ENCODE measurements at regions not wholly inside any gene's neighbourhood (a gene's known extent, or its start where the extent isn't known, plus 50 kb on each side); places are given as distances from the start of the nearest gene placed in this dataset.
"Not testable (repeated sequence)": the region's sequence is repeated elsewhere in the genome, so short reads cannot be mapped to it uniquely, and the experiment has no call there.

DNA sequence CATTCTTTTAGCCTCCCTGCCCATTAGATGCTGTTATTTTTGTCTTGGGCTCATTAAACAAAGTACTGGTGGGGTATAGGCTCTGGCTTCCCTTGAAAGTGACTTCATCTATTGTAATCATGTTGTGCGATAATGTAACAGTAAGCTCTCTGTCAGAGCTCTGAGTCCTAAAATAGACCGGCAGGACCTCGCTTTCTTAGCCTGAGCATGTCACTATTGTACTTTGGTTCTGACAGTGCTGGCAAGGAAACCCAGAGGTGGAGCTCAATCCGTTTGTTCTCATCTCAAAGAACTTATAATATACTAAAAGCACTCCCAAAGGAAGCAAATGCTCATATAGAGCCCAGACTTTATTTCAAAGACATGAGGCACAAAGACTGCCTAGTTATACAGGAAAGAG, 339.1 kb upstream of the CCNH start:
- DNase-seq (ENCODE audit: low read depth): no peak

DNA sequence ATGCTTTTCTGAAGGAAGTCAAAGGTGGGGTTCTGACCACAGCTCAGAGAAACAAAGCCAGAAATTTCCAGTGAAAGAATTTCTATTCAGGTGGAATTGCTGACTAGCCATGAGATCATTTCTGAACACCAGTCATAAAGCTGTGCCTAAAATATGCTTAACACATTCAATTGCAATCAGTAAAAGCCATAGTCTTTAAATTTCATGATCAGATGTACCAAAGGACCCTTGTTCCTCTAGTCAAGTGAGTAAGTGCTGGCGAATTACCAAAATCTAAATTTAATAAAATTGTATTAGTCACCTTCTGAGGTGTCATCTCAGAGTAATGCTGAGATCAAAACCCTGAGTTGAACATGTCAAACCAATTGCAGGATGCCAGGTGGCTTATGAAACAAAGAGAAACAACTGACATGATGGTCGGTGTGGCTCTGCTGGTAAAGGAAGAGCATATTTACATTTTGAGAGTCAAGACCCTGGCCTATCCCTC, 334.2 kb upstream of the CCNH start:
- no peak for DNase-seq (ENCODE audit: low read depth)

DNA sequence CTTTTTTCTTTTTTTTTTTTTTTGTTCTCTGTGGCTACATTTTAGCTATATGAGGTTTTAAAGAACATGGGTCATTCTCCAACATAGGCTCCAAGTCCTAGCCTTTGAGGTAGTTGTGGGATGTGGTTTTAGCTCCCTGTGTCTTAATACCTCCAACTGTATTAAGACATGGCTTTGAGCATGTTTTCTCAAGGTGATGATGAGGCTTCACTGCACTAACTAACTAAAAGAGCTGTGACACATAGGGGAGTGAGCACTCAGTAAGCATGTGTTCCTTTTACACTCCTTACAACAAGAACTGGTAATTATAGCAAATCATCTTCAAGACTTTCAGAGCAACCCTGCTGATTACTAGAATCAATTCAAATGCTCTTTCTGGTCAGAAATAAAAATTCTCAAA, 333.6 kb upstream of the CCNH start:
- DNase-seq (ENCODE audit: low read depth): no peak

DNA sequence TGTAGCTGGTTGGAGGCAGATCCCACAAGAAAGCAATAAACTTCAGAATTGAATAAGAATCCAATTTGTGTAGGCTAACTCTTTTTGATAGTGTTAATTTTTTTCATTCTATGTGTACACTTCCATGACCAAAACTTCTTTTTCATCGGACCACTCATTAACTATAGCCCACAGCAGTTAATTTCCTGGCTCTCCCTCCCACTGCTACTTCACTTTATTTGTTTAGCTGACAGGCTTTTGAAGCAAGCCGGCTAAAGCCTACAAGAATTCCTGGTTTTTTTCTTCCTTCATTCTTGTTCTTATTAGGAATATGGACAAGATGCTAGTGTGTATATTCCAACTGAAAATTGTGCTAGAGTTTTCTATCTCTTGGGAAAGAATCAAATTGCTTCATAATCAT, 329.2 kb upstream of the CCNH start:
- DNase-seq (ENCODE audit: low read depth): no peak

DNA sequence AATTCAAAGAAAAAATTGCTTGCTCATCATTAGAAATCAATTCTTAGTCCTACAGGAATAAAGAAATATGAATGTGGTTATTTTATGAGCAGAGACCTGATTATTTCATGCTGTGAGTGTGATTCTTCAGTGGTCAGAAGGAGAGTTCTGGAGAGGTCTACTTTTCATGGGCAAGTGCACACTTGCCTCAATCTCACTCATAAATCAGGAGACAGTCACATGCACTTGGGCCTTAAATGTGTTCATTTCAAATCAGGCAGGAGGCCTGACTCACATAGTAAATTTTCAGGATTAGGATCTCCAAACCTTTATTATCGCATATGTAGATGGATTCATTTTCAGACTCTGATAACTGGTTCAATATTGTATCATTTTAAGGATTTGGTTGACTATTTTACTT, 323.2 kb upstream of the CCNH start:
- no peak for DNase-seq (ENCODE audit: low read depth)

DNA sequence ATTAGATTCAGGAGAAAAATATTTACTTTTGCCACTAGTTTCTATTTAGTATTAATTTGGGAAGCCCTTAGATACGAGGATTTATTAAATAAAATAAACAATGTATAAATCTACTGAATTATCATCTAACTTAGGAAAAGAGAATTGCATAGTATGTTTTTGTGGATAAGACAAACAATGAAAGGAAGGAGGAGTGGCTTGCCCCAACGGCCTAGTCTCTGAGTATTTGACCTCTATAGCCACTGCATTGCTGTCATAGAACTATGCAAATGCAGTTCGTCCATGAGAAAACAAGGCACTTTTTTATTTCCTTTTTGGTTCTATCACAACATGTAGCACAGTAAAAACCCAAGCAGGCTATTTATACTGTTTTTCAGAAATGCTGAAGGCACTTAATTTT, 321.2 kb upstream of the CCNH start:
- DNase-seq (ENCODE audit: low read depth): no peak

DNA sequence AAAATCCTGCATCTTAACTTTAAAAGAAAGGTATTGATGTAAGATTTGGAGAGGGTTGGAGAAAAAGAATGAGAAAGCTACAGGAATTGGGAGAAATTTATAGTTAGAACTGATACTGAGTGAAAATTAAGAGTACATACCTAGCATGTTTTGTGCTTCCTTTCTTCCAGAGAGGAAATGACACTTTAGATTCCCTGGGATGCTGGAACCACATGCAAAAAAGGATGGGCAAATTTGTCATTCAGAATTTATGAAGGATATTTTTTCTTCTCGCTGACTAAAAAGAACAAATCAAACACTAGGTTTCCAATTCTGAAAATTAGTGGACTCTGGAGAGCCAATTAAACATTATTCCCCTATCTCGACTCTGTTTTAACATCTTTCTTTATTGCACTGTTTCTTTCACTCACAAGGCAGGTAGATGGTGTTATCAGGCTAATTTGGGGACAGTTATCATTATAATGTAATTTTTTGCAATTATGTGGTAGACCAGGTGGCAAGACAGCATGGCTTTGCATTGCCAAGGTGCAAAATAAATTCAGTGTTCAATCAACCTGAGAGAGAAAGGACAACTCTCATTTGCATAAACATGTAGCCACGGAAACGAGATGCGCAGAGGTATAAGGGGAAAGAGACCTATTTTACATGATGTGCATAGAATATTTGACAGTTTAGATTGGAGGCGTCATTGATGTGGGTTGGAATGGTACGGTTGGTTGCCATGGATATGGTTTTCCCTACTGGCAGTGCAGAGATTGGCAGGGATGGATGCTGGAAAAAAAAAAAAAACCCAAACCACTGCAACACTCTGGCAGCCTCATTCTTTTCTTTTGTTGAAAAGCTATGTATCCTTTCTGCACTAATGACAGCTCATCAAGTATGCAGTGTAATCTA, 320.4 kb upstream of the CCNH start:
- DNase-seq (ENCODE audit: low read depth): no peak

DNA sequence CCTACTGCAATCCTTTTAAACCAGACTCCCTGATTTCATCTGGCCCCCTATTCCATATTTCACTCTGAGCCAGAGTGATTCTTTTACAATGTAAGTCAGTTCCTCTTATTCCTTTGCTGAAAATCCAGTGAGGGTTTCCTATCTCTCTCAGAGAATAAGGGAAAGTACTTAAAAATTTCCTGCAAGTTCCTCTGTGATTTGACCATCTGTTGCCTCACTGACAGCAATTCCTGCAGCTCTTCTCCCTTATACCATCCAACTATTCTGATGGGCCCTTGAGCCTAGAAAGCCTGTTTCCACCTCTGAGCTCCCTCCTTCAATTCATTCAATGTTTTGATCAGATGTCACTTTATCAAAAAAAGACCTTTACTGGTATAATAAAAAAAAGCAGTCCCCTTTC, 317.1 kb upstream of the CCNH start:
- DNase-seq (ENCODE audit: low read depth): no peak

DNA sequence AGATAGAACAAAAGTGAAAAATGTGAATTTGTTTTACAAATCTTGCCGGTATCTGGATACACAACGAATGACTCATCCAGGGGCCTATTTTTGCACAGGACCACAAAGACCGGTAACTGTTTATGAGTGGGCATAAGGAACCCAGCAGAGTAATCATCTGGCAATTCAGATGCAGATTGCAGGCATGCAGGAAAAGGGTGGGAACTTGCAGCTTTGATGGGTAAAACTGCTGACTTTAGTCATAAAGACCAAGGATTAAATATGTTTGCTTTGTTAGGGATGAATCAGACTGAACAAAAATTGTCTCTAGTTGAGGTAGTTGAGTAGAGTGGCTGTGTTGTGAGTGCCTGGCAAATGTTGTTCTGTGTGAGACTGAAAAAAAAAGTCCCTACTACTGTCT, 309.6 kb upstream of the CCNH start:
- DNase-seq (ENCODE audit: low read depth): no peak

DNA sequence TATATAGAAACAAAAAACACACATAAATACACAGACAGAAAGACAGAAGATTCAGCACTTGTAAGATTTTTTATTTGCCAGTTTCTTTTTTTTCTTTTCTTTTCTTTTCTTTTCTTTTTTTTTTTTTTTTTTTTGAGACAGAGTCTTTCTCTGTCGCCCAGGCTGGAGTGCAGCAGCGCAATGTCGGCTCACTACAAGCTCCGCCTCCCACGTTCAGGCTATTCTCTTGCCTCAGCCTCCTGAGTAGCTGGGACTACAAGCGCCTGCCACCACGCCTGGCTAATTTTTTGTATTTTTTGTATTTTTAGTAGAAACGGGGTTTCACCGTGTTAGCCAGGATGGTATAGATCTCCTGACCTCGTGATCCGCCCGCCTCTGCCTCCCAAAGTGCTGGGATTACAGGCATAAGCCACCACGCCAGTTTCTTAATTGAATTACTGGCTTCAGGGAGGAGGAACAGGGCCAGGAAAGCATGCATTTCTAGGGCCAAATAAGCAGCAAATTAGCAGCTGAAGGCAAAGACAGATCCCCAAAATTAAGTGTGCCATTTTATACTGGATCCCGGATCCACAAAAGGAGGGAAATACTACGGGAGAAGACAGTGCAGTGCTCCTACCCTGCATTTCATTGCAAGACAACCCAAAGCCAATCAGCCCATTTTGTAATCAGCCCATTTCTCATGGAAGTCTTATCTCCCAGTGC, 305.6 kb upstream of the CCNH start:
- not testable (repeated sequence) for DNase-seq (ENCODE audit: low read depth)

DNA sequence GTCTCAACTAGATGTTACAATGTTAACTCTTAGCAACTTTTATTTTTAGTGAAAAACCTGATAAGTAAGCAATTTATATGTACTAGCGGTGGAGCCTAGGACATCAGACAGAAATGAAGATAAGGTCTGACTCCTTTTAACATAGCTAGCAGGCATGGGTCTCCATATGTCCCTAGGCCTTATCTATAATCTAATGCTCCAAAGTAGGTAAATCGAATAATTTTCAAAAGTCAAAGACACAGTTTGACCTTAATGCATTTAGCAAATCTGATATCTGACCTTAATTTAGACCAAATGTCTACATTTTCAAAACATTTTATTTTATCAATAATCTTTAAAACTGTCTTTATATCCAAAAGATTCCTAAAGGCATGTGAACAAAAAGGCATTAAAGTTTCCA, 305.0 kb upstream of the CCNH start:
- no peak for DNase-seq (ENCODE audit: low read depth)

DNA sequence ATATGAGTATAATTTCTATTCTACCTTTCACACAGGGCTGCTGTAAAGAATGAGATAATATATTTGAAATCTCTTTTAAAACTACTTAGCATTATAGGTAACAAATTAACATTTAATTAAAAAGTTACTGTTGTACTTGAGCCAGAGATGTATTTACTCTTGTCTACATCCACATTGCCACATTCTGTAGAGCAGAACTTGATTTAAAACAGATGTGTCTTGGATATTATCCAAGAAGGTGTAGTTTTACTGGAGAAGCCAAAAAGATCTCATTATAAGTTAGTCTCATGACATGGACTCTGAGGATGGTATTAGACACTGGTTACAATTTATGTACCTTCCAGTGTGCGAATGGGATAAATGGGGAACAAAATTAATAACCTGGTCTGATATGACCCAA, 293.1 kb upstream of the CCNH start:
- no peak for DNase-seq (ENCODE audit: low read depth)

DNA sequence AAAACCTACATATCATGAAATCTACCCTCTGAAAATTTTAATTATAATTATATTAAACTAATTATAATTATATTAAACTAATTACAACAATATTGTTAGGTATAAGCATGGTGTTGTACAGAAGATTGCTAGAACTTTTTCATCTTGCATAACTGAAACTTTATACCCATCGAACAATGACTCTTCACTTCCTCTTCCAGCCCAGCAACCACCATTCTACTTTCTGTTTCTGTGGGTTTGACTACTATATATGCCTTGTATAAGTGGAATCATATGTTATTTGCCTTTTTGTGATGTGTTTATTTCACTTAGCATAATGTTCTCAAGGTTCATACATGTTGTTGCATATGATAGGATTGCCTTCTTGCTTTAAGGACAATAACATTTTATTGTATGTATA, 274.2 kb upstream of the CCNH start:
- no peak for DNase-seq (ENCODE audit: low read depth)

DNA sequence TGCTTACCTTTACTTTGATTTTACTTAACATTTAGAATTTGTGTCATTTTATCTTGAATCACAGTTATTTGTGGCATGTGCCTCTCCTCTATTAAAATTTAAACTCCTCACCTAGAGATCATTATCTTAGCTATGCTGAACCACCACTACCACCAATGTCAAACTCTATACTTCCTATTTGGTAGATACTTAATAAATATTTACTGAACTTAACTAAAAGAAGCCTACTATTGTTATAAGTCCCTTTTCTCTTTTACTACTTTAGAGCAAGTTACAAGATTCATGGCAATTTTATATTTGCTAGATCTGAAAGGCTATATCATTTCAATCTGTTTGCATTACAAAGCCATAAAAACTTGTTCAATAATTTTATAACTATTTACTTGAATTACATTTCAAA, 273.3 kb upstream of the CCNH start:
- no peak for DNase-seq (ENCODE audit: low read depth)

DNA sequence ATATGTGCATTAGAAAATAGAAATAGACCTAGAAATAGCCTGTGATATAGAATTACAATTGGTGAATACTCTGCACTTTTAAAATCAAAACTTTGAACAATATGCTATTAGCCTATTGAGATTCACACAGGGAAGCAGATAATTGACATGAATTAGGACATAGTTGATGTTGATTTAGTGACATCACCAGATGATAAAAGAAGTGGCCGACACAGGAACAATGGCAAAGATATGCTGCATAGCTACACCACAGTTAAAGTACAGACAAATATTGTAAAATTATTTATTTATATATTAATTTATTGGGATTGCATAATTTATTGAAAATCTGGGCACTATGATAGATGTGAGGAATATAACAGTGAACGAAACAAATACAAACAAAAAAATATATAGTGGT, 261.5 kb upstream of the CCNH start:
- no peak for DNase-seq (ENCODE audit: low read depth)

DNA sequence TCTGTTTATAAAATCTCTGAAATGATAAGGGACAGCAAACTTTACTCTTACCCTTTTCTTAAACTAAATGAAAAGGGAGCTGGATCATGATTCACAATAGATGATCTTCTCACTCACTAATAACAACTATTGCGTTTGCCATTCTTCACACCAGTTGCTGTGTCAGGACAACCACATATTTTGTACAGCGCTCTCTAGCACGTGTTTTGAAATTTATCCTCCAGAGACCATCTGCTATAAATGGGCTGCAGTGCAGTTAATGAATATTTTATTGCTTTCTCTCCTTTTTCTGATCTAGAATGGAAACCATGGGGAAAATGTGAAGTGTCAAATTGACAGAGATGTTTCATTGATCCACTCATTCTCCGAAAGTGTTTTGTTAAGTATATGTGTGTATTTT, 258.4 kb upstream of the CCNH start:
- DNase-seq (ENCODE audit: low read depth): no peak

DNA sequence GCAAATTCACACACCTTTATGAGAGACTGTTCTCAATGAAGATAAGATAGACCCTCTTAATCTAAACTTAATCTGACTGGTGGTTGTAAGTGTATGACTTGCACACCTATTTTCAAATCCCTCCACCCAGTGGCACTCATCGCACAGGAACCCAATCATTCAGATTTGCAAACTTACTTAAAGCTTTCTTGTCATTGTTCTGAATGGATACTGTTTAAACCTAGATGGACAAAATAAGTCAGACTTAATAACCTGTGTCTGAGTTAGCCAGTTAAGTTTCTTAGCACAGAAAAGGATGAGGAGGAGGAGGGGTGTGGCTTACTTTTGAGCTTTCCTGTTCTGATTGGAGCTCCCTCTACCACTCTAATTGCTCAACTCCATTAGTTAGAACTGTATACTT, 252.4 kb upstream of the CCNH start:
- no peak for DNase-seq (ENCODE audit: low read depth)

DNA sequence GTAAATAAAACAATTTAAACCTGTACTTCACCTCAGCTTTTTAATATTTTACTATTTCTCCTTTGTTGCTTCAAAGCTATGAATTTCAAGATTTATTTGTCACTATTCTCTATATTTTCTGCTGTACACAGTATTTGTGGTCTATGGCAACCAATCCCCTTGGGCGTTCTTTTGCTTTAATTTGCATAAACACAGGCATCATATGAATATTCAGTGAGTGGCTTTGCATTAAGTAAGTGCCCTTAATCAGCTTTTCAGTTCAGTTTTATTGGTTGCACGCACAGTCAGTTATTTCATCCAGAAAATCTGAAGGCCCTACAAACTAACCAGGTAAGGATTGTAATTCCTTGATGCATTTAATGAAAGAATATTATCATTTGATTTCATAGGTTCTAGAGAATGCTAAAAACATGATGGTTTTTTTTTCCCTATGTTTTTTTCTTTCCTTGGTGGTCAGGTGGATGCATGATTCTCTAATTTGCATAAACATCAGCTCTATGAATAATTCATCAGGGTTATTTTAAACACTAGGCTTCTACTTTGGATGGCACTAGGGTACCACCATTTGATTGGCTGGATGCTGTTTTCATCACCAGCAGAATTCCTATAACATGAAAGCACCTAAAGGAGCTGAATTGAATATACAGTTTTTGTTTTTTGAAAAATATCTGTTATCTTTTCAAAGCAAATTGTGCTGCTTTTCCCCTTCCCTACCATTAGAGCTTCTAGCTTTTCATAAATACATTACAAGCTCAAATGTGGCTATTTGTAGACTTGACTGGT, 249.2 kb upstream of the CCNH start:
- DNase-seq (ENCODE audit: low read depth): no peak

DNA sequence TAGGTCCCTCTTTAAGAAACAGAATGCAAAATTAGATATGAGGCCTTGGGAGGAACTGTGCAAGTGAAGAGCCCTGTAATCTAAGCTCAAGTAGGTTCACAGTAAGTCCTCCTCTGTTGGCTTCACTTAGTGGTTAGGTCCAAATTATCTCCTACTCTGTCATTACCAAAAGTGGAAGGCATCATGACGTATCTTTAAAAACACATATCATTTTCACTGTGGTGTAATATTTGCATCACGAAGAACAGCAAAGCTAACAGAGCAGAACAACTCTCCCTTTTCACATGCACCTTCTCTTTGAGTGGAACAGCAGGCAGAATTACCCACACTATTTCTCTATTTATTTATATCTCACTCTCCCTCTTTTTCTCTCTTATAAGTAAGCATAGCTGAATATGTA, 240.5 kb upstream of the CCNH start:
- no peak for DNase-seq (ENCODE audit: low read depth)

DNA sequence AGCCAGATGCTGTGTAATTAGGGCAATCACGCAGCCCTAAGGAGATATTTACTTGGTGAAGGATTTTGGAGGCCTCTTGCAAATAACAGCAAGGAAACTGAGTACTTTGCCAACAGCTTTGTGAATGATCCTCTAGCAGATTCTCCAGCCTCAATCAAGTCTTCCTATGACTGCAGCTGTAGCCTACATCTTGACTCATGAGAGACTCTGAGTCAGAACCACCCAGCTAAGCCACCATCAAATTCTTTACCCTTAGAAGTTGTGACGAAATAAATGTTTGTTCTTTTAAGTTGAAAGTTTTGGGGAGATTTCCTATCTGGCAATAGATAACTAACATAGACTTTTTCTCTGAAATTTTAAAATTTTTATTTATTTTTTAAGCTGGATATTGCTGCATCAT, 237.6 kb upstream of the CCNH start:
- DNase-seq (ENCODE audit: low read depth): no peak

DNA sequence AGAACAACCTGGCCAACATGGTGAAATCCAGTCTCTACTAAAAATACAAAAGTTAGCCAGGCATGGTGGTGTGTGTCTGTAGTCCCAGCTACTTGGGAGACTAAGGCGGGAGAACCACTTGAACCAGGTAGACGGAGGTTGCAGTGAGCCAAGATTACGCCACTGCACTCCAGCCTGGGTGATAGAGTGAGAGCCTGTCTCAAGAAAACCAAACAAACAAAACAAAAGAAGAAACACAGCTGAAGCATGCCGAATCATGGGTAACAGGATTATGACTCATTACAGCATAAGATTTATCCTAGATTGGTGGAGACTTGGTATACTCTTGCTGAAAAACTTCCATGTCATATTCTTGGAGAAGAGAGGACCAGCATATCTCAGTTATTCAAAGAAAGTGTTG, 236.7 kb upstream of the CCNH start:
- no peak for DNase-seq (ENCODE audit: low read depth)

DNA sequence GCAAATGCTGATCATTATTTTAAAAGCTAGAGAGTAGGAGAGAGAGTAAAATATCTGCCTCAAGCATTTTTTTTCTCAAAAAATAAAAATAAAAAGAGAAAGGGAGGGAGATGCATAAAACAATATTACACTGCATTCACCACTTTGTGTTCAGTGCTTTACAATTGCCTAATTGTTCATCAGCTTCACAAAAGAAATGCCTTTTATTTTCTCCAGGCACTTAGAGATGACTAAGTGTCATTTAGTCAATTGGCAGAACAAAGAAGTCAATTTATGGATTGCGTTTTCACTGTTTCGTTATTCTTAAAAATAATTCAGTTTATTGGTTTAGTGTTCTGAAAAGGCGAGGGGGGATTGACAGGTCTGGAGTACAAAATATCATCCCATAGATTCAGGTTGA, 232.5 kb upstream of the CCNH start:
- DNase-seq (ENCODE audit: low read depth): no peak

DNA sequence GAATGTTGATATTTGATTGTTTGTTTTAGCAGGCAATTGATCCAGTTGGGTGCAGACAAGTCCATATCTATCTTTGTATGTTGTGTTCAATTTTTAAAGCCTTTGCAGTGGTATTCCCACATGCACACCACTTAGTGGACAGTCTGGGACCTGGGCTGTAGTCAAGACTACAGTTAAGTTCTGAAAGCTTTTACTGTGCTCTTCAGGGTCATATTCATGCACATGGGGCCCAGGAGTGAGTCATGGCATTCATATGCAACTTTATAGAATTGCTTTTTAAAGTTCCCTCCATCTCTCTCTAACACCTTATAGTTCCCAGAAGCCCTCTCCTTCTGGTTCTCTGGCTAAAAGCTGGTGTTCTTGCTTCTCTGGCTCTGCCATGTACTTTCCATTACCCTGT, 228.2 kb upstream of the CCNH start:
- no peak for DNase-seq (ENCODE audit: low read depth)
